GM12878 (cell line): ENCODE measurements at regions not wholly inside any gene's neighbourhood (a gene's known extent, or its start where the extent isn't known, plus 50 kb on each side); places are given as distances from the start of the nearest gene placed in this dataset.

ENCODE experiments used
- ATAC-seq: fragments of 200-7000 bp; cut with Tn5 transposase; 3 replicates; pipeline ENCODE4 v1.9.1; 2020; ENCODE audit warnings: mild to moderate bottlenecking, moderate library complexity
- BruUV-seq: library from RNA; stranded (reverse); fragments of 400-500 nt; replicated peaks from 2 replicates; lab custom pipeline; 2021; lab: Mats Ljungman, UMichigan
- CTCF ChIA-PET: fragments of 300-600 bp; sonication (Branson Sonifier 250); formaldehyde crosslinking; extraction: SDS; loops from one replicate; lab custom pipeline; 2021; ENCODE audit warnings: inconsistent platforms; lab: Yijun Ruan, JAX
- POLR2A ChIA-PET: fragments of 350-600 bp; formaldehyde crosslinking; extraction: SDS; loops from one replicate; lab custom pipeline; 2021; ENCODE audit warnings: inconsistent platforms; lab: Charles Lee
- RAD21 ChIA-PET: fragments of 300-600 bp; sonication (Branson Sonifier 250); formaldehyde crosslinking; loops from one replicate; lab custom pipeline; 2023; ENCODE audit warnings: antibody characterized with exemption; ENCODE audit not compliant: unreplicated experiment; lab: Charles Lee
- SMC1A ChIA-PET: fragments of 300-600 bp; sonication (Branson Sonifier 250); formaldehyde crosslinking; loops from one replicate; lab custom pipeline; 2023; ENCODE audit not compliant: unreplicated experiment, uncharacterized antibody; lab: Charles Lee
- DNase-seq: peaks from one replicate; pipeline ENCODE4 v3.0.0-alpha.2; 2011; ENCODE audit warnings: low read depth, low spot score
- FAIRE-seq: peaks from 3 replicates; lab custom pipeline; 2011; peaks lifted over from hg19 to GRCh38; lab: Jason Lieb, UNC
- H2AFZ ChIP-seq: 2 replicates; pipeline ENCODE4 v1.6.0; 2011; ENCODE audit warnings: low read depth, low read length, control low read depth; ENCODE audit not compliant: control insufficient read depth
- H3K27ac ChIP-seq: 2 replicates; pipeline ENCODE4 v1.5.1; 2011; ENCODE audit warnings: control low read depth; ENCODE audit not compliant: control insufficient read depth, insufficient read depth
- H3K27me3 ChIP-seq, 2 experiments: replicated peaks in 1 of 2; 2 replicates each; pipeline versions ENCODE4 v1.6.0 to v1.6.1; 2011; ENCODE audit warnings: low read length in 1 of 2; ENCODE audit not compliant: control insufficient read depth in 2 of 2, insufficient read depth in 2 of 2
- H3K36me3 ChIP-seq, 2 experiments: 2 replicates each; pipeline ENCODE4 v1.5.1; 2011; ENCODE audit warnings: low read length in 1 of 2; ENCODE audit not compliant: control insufficient read depth in 2 of 2, insufficient read depth in 2 of 2
- H3K4me1 ChIP-seq: 2 replicates; pipeline ENCODE4 v1.6.1; 2011; ENCODE audit warnings: mild to moderate bottlenecking, low read length, moderate library complexity, mixed read lengths; ENCODE audit not compliant: control insufficient read depth, insufficient read depth
- H3K4me2 ChIP-seq: 2 replicates; pipeline ENCODE4 v1.6.0; 2011; ENCODE audit warnings: control low read depth; ENCODE audit not compliant: control insufficient read depth, insufficient read depth
- H3K4me3 ChIP-seq: fragments of 200-600 bp; sonication (generic); 2 replicates; pipeline ENCODE4 v1.5.1; 2016
- H3K79me2 ChIP-seq: 2 replicates; pipeline ENCODE4 v1.6.0; 2011; ENCODE audit warnings: low read length; ENCODE audit not compliant: control insufficient read depth, insufficient read depth
- H3K9ac ChIP-seq: 2 replicates; pipeline ENCODE4 v1.8.0; 2011; ENCODE audit warnings: low read length, control low read depth, mixed read lengths; ENCODE audit not compliant: control insufficient read depth, insufficient read depth
- H3K9me3 ChIP-seq: replicated peaks from 3 replicates; pipeline ENCODE4 v1.5.1; 2011; ENCODE audit warnings: mild to moderate bottlenecking, low read length; ENCODE audit not compliant: control insufficient read depth, insufficient read depth
- H4K20me1 ChIP-seq: 2 replicates; pipeline ENCODE4 v1.6.0; 2011; ENCODE audit not compliant: control insufficient read depth, insufficient read depth
- MEF2B ChIP-seq: fragments of 450-650 bp; IDR thresholded peaks from 2 replicates; pipeline ENCODE4 v1.6.1; 2018; ENCODE audit warnings: mild to moderate bottlenecking, moderate library complexity; ENCODE audit not compliant: partially characterized antibody, poor library complexity, severe bottlenecking
- MLLT1 ChIP-seq: fragments of 450-650 bp; IDR thresholded peaks from 2 replicates; pipeline ENCODE4 v1.6.1; 2016; ENCODE audit warnings: mild to moderate bottlenecking
- MTA3 ChIP-seq: IDR thresholded peaks from 2 replicates; pipeline ENCODE4 v1.6.1; 2012; ENCODE audit warnings: low read length, inconsistent platforms, borderline replicate concordance
- MXI1 ChIP-seq: fragments of 150-350 bp; IDR thresholded peaks from 2 replicates; pipeline ENCODE4 v1.6.1; 2011; ENCODE audit warnings: low read depth, mild to moderate bottlenecking, inconsistent platforms, low read length, improper control_type of control experiment
- MYB ChIP-seq: fragments of 150-350 bp; IDR thresholded peaks from 2 replicates; pipeline ENCODE4 v1.6.1; 2014; ENCODE audit warnings: mild to moderate bottlenecking, low read depth, low read length, borderline replicate concordance
- NFXL1 ChIP-seq: fragments of 450-650 bp; IDR thresholded peaks from 2 replicates; pipeline ENCODE4 v1.6.1; 2017; ENCODE audit warnings: antibody characterized with exemption, mild to moderate bottlenecking, borderline replicate concordance
- NR2C2 ChIP-seq: IDR thresholded peaks from 2 replicates; pipeline ENCODE4 v1.6.1; 2011; ENCODE audit warnings: borderline replicate concordance, low read depth; ENCODE audit not compliant: control insufficient read depth, insufficient read length
- NR2F1 ChIP-seq: fragments of 450-650 bp; conservative IDR thresholded peaks from 2 replicates; pipeline ENCODE4 v1.6.1; 2017; ENCODE audit warnings: mild to moderate bottlenecking
- RCOR1 ChIP-seq: conservative IDR thresholded peaks from 2 replicates; pipeline ENCODE4 v1.6.1; 2012; ENCODE audit warnings: low read depth, low read length, improper control_type of control experiment
- SIX5 ChIP-seq: IDR thresholded peaks from 2 replicates; pipeline ENCODE4 v1.6.1; 2011; ENCODE audit warnings: mild to moderate bottlenecking, low read depth, low read length, moderate library complexity; ENCODE audit not compliant: severe bottlenecking
- USF1 ChIP-seq: IDR thresholded peaks from 2 replicates; pipeline ENCODE4 v1.6.1; 2011; ENCODE audit warnings: borderline replicate concordance, low read depth, mild to moderate bottlenecking, moderate library complexity, mixed read lengths, low read length; ENCODE audit not compliant: insufficient read depth; ENCODE audit errors: extremely low read length
- WGBS: methylation state at CpG from one replicate; pipeline ENCODE4 v1.1.6; 2016; ENCODE audit warnings: low lambda C conversion rate; ENCODE audit not compliant: insufficient replicate concordance, insufficient coverage; ENCODE audit errors: missing lambda C conversion rate; 5-methylcytosine and 5-hydroxymethylcytosine counted together
- in situ Hi-C: fragments of 300-500 bp; cut with MboI; formaldehyde crosslinking; loops from 9 replicates; pipeline ENCODE4 v1.14.3; 2018; ENCODE audit warnings: mixed read lengths
- intact Hi-C: fragments of 100-400 bp; cut with micrococcal nuclease; formaldehyde crosslinking; loops from one replicate; pipeline ENCODE4 v1.14.2; 2022; ENCODE audit not compliant: unreplicated experiment
- TF ChIP-seq, protein P1 (sequence below): IDR thresholded peaks from 2 replicates; pipeline ENCODE4 v1.6.1; 2011; ENCODE audit warnings: mild to moderate bottlenecking, low read depth, low read length, moderate library complexity; ENCODE audit not compliant: insufficient replicate concordance

DNA sequence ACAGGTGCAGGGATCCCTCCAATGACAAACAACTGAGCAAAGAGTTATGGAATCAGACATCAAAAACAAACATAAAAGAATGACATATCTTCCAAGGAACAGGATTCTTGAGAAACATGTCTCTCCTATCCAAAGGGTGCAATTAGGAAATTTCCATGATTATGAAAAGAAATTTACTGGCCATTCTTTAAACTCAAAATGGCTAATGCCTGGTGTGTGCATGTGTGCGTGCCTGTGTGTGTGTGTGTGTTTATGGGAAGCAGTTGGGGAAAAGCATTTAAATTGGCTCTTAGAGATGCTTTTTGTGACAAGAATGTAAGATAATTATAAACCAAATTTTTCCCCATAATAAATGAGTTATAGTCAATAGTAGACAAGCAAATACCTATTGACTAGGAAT lies 320.5 kb upstream of the THBS1 start:
- CTCF ChIA-PET, result no interaction called here
- no peak overlapping the region for H3K27ac ChIP-seq
- POLR2A ChIA-PET, result no interaction called here
- H3K36me3 ChIP-seq, result no peaks in the 10 kb centered on the region
- SMC1A ChIA-PET, result no interaction called here
- BruUV-seq, result no TSS peak
- no peaks in the 10 kb centered on the region for H4K20me1 ChIP-seq
- in situ Hi-C loops (no loop called here), intact Hi-C loops (no loop called here)
- no peaks in the 10 kb centered on the region for H3K79me2 ChIP-seq
- no peaks in the 10 kb centered on the region for H3K27me3 ChIP-seq
- no peak for FAIRE-seq
- no peak overlapping the region for H3K9ac ChIP-seq
- no peak overlapping the region for H2AFZ ChIP-seq
- no peaks in the 10 kb centered on the region for H3K9me3 ChIP-seq
- RAD21 ChIA-PET, result no interaction called here
- H3K4me1 ChIP-seq, result no peaks in the 10 kb centered on the region
- 43% methylated on average over 1 of the region's 1 CpG for WGBS
- no peak for DNase-seq
- H3K4me3 ChIP-seq, result no peak overlapping the region
- TF ChIP-seq MXI1, result no peak
- TF ChIP-seq RCOR1, result no peak
- no peak for TF ChIP-seq MYB
- no peak for TF ChIP-seq SIX5
- no peak for TF ChIP-seq MEF2B
- TF ChIP-seq MLLT1, result no peak
- TF ChIP-seq MTA3, result no peak
- no peak for ATAC-seq
- no peak overlapping the region for H3K4me2 ChIP-seq

- Histone ChIP-seq H3K9ac (no peak overlapping the region), H2AFZ (no peak overlapping the region), H3K27ac (no peak overlapping the region), H3K9me3 (no peaks in the 10 kb centered on the region), H4K20me1 (no peaks in the 10 kb centered on the region), H3K79me2 (no peaks in the 10 kb centered on the region), H3K4me1 (no peaks in the 10 kb centered on the region), H3K36me3 (no peaks in the 10 kb centered on the region), H3K4me2 (no peak overlapping the region), H3K4me3 (no peak overlapping the region), H3K27me3 (no peaks in the 10 kb centered on the region)
- SMC1A ChIA-PET, result no interaction called here
- CTCF ChIA-PET, result no interaction called here
- BruUV-seq, result no TSS peak
- no peak for FAIRE-seq
- DNase-seq, result no peak
- RAD21 ChIA-PET, result no interaction called here
- intact Hi-C loops, result no loop called here
- no peak for ATAC-seq
- POLR2A ChIA-PET, result no interaction called here
- in situ Hi-C loops, result no loop called here
- no peak for TF ChIP-seq NFXL1
- TF ChIP-seq NR2C2, result no peak
- TF ChIP-seq, protein P1, sequence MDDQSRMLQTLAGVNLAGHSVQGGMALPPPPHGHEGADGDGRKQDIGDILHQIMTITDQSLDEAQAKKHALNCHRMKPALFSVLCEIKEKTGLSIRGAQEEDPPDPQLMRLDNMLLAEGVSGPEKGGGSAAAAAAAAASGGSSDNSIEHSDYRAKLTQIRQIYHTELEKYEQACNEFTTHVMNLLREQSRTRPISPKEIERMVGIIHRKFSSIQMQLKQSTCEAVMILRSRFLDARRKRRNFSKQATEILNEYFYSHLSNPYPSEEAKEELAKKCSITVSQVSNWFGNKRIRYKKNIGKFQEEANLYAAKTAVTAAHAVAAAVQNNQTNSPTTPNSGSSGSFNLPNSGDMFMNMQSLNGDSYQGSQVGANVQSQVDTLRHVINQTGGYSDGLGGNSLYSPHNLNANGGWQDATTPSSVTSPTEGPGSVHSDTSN, result no peak
- TF ChIP-seq NR2F1, result no peak
- no peak for TF ChIP-seq USF1
These were observed 320.1 kb upstream of the THBS1 start for GRCh38 chr15:39260791-39261190.
